Activated CD4-positive, CD25-positive, alpha-beta regulatory T cell treated with anti-CD3 and anti-CD28 coated beads, Interleukin-2, amount 50 U/mL, for 24 hours (primary cell): ENCODE measurements at regions not wholly inside any gene's neighbourhood (a gene's known extent, or its start where the extent isn't known, plus 50 kb on each side); places are given as distances from the start of the nearest gene placed in this dataset.
"Not testable (repeated sequence)": the region's sequence is repeated elsewhere in the genome, so short reads cannot be mapped to it uniquely, and the experiment has no call there.

Experiments
- ATAC-seq, 2 donors: fragments of 150-1000 bp; cut with Tn5 transposase; one replicate each; pipeline ENCODE4 v1.10.0; 2021; ENCODE audit warnings: mild to moderate bottlenecking in 1 of 2, moderate library complexity in 1 of 2

DNA sequence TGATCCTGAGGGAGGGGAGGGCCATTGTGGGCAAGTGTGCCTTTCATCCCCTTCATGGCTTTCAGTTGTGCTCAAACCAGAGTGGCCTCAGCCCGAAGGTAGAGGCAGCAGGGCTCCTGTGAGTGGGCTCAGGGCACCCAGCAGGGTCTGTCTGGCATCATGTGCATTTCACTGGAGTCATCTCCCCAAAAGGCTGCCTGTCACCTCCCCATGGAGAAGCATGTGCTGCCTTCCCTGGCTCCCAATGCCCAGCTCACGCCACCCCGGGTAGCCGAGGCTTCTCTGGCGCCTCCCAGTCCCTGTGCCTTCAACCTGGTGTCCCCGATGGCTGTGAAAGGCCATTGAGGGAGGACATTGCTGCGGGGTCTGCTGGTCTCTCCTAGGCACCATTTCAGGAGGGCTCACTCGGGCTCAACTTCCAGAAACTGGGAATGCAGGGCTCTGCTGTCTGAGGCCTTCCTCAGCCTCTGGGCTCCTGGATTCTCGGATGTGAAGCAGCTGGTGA is 213.9 kb downstream of the BANP start:
- not testable (repeated sequence) for ATAC-seq

DNA sequence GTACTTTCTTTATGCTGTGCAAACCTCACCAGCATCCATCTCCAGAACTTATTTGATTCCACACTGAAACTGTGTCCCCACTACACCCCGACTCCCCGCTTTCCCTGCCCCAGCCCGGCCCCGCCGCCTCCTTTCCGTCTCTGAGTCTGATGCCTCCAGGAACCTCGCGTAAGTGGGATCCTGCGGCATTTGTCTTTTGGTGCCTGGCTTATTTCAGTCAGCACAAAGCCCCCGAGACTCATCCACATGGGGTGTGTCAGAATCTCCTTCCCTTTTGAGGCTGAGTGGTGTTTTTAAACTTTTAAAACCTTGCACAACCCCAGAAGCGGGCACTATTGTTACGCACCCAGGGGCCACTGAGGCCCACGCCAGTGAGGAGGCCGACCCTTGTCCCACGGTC is 214.4 kb downstream of the BANP start:
- ATAC-seq, result not testable (repeated sequence)

DNA sequence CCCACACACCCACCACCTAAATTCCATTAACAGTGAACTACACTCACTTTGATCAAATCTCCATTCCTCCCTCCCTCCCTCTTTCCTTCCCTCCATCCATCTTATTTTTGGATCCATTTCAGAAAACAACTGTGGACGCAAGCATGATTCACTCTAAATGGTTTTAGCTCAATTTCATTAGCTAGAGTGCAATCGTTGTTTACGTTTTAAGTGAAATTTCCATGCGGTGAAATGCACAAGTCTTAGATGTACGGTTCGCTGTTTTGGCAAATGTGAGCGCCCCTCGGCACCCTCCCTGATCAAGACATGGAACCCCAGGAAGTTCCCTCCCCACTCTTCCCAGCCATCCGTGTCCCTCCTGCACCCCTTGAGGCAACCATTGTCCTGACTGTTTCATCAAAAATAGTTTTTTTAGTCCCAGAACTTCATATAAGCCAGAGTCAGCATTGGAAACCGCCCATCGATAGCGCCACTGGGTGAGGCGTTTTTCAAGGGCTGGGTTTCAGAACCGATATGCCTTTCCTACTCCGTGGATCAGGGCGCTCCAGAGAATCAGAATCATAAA is 215.1 kb downstream of the BANP start:
- not testable (repeated sequence) for ATAC-seq

DNA sequence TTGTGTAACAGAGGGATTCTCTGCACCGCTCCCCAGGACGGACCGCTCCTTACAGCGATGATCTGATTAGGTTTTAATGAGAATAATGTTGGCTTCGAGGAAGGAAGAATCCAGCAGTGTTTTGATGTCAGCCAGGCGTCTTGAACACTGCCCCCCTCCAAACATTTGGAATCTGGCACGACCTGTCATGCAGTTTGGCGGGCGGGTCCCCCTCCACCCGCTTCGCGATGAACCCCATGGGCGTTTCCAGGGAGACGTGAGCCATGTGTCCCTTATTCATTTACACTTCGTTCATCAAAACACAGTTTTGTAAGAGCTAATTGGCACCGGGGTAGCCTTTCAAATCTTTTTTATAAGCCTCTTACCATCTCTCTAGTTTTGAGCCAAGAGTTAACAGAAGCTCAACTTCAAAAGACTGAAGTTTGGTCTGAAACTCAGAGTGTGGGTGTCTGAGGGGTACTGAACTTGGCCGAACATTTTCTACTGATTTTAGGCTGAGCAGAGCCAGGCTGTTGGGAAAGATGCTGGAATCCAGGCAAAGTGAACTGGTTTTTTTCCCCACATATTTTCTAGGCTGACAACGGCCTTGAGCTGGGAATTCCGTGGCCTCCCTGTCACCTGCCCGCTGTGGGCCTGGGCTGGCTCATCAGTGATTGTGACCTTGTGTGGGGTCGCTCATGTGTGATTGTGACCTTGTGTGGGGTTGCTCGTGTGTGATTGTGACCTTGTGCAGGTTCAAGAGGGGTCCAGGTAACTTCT is 214.8 kb upstream of the ZNF469 start:
- not testable (repeated sequence) for ATAC-seq

DNA sequence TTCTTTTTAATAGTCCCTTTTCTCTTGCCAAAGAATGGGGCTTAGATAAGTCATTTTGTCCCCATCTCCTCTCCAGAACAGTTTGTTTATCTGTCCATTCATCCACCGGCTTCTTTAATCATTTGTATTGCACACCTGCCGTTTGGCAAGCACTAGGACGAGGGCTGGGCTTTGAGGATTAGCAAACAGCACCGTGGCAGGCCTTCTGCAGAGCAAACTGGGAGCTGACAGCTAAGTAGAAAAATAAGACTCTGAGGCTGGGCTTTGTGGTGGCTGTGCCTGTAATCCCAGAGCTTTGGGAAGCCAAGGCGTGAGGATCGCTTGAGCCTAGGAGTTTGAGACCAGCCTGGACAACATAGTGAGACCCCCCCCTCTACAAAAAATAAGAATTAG is 214.2 kb upstream of the ZNF469 start:
- ATAC-seq, result not testable (repeated sequence)

DNA sequence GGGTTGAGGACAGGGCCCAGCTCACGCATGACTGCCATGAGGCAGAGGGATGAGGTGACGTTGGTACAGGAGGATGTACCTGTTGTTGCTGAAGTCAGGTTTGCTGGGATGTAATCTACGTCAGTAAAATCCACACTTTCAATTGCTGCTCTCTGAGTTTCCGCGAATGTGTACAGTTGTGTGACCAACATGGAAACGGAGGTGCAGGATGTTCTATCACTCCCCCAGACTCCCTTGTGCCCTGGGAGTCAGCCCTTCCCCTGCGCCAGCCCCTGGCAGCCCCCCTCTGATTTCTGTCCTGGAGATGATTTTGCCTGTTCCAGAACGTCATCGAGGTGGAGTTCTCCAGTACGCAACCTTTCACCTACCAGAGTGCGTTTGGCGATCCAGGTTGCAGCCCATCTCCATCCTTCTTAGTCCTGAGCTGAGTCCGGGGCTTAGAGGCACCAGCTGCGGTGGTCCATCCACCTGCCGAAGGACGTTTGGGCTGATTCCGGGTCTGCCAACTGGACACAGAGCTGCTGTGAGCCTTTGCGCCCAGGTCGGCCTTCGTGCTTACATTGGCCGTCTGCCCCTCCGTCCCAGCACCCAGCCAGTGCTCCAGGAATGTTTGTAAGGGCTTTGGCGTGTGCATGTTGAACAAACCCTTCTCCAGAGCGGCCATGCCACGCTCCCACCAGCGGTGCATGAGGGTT is 213.5 kb upstream of the ZNF469 start:
- not testable (repeated sequence) for ATAC-seq

DNA sequence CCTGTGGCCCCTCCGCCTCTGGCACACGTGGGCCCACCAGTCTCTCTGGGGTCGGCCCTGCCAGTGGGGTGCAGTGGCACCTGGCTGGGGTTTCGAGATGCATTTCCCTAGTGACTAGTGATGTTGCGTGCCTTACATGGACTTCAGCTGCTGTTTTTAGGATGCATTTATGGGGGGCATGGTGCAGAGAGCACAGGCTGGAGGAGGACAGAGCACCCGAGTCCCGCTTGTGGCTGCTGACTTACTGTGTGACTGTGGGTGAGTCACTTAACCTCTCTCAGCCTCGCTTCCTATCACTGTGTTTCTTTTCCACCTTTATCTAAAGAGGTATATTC is 213.0 kb upstream of the ZNF469 start:
- ATAC-seq, result not testable (repeated sequence)

DNA sequence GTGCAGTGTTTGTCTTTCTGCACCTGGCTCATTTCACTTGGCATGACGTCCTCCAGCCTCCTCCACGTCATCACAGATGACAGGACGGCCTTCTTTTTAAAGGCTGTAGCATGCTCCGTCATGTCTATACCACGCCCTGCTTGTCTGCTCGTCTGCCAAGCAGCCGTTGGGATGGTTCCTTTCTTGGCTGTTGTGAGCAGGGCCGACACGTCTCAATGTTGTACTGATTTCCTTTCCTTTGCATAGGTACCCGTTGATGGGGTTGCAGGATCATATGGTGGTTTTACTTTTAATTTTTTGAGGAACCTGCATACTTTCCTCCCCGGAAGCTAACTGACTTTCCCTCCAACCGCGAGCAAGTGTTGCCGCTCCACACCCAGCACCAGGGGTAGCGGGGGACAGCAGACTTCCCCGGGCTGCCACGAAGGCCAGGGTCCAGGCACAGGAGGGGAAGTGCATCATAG is 212.2 kb upstream of the ZNF469 start:
- no peak for ATAC-seq

DNA sequence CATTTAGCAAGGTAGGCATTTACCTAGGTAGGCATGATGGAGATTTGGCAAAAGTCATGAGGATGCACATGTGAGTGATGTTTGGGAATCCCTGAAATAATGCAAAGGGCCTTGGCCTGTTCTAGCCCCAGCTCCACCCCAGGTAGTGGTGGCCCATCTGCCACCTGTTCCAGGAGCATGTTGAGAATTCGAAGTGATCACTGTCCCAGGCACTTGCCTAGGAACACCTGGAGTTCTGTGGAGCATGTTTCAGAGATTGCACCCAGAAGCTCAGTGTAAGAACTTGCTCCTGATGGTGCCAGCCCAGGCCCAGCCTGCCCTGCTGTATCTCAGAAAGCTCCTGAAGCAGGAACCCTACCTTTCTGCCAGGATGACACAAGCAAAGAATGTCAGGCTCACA is 211.6 kb upstream of the ZNF469 start:
- ATAC-seq, result not testable (repeated sequence)

DNA sequence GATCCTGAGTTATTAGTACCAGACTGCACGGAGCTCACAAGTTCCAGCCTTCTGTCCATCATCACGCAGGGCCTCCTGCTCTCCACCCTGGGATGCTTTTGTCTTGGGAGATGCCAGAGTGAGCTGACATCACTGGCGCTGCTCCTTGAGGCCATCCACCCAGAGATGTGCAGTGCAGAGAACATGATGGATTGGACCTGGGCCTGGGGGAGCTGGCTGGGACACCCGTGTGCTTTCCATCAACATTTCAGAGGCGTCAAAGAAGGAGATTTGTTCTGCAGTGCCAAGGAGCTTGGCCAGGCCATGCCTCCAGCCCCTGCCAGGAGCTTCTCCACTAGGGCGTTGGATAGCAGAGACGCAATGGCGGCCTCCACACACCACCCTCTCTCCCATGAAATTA is 206.6 kb upstream of the ZNF469 start:
- not testable (repeated sequence) for ATAC-seq

DNA sequence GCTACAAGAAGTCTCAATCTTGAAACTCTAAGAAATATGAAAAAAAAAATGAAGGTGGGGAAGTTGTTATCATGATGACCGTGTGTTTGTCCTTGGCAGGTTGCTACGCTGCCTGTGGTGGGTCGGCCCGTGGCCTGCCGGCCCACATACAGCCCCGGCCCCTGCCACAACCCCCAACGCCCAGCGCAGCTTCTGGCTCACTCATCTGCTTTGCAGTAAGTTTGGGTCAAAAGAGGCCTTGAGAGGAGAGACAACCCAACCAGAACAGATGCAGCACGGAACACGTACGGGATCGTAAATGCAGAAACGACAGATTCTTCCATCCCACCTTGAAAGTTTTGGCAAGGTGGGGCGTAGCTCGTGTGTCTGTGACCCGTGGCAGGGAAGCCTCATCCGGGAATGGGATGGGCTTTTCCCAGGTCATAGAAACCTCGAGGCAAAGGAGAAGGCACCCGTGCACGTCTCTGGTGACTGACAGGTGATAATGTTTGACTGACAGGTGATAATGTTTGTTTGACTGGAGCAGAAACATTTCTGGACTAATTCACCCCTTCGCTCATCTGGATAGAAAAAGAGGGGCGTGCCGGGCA is 206.1 kb upstream of the ZNF469 start:
- not testable (repeated sequence) for ATAC-seq

DNA sequence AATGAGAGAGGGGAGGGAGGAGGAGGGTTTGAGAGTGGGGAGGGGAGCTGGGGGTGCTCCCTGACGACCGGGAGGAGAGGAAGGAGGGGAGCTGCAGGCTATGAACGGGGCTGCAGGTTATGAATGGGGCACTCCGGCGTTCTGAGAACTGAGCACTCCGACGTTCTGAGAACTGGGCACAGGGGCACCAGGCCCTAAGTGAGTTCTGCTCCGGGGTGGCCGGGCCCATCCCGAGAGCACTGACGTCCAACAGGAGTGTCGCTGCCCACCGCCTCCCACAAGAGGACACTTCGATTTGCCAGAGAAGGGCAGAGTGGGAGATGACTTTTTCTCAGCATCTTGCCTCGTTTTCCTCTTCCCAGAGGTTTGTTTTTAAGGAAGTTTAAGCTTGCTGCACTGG is 204.5 kb upstream of the ZNF469 start:
- not testable (repeated sequence) for ATAC-seq

DNA sequence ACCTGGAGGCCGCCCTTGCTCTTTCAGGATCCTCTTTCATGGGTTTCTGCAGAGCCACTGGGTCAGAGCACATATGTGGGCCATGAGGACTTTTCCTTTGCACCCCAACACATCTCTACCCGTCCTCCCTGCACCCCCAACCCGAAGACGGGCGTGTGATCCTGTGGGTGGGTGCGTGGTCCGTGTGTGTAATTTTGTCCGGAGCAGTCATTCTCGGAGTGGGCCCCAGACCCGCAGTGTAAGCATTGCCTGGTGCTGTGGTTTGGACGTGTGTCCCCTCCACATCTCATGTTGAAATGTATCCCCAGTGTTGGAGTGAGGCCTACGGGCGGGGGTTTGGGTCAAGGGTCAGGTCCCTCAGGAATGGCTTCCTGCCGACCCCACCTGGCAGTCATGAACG is 203.9 kb upstream of the ZNF469 start:
- ATAC-seq, result not testable (repeated sequence)

DNA sequence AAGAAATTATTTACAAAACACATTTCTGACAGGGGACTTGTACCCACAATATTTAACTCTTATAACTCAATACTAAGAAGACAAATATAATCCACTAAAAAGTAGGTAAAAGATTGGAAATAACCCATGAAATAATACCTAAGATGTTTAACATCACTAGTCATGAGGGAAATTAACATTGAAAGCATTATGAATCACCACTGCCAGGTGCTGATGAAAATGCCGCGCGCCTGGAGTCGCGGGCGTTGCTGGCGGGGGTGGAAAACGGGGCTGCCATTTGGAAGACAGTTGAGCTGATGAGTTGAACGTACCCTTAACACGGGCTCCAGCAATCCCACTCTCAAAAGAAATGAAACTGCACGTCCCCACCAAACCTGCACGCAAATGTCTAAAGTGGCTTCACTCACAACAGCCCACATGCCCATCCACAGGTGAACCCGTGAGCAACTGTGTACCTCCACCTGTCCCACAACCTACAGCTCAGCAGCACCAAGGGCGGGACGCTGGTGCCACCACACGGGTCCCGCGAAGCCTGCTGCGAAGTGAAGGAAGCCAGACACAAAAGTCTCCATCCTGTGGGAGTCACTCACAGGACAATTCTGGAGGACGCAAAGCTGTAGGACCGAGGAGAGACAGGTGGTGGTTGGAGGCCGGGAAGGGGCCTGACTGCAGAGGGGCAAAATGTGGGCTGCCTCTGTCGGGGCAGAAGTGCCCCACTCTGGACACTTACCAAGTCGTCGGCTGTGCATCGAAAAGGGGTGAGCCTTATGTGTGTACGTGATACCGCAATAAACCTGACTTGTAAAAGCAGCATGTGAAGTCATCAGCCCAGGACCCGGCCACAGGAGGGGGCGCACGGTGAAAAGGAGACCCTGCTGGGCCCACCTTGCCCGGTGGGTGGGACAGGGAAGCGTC is 199.5 kb upstream of the ZNF469 start:
- not testable (repeated sequence) for ATAC-seq

DNA sequence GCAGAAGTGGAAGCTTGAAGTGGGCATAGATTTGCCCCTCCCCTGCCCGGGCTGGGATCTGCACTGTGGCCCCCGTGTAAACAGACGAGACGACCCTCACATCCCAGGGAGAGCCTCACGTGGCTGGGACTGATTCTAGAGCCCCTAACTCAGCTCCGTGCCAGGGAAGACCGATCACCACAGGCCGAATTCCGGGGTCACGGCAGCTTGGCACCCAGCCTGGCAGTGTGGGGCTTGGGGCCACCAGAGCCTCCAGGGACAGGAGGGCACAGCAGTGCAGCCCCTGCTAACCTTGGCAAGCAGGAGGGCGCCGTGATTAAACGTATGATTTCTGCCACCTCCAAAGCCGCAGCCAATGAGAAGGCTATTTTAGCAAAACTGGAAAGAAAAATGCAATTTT is 198.7 kb upstream of the ZNF469 start:
- ATAC-seq, result not testable (repeated sequence)

DNA sequence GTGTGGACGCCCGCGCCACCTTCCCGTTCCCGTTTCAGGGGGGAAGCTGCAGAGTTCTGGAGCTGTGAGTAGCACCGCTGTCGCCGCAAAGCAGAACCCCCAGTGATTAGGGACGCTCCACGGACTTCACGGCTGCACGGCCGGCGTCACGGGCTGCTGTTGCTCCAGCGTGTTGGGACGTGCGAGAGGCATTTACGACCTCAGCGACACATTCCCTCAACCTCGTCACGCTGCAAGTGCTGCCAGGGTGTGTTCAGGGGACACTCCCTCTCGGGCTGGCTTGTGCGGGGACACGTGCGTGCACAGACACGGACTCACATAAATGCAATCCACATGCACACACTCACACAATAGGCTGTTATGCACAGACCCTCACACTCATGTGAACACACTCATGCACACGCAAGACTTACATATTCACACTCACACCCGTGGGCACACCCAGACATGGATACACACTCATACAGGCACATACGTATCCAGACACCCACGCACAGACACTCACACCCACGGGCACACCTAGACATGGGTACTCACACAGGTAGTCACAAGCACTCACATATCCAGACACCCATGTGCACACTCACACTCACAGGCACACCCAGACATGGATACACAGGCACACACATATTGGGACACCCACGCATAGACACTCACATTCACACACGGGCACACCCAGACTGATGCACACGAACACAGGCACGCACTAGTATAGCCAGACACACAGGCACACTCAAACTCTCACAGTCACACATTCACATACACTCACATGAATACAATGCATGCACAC is 198.0 kb upstream of the ZNF469 start:
- not testable (repeated sequence) for ATAC-seq

DNA sequence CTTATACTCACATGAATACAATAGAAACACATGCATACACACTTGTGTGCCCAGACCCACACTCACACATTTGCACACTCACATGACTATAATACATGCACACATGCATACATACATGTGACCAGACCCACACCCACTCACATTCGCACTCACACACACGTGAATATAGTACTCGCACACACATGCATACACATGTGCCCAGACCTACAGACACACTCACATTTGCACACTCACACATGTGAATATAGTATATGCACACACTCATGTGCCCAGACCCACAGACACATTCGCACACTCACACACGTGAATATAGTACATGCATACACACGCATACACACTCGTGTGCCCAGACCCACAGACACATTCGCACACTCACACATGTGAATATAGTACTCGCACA is 197.4 kb upstream of the ZNF469 start:
- not testable (repeated sequence) for ATAC-seq

DNA sequence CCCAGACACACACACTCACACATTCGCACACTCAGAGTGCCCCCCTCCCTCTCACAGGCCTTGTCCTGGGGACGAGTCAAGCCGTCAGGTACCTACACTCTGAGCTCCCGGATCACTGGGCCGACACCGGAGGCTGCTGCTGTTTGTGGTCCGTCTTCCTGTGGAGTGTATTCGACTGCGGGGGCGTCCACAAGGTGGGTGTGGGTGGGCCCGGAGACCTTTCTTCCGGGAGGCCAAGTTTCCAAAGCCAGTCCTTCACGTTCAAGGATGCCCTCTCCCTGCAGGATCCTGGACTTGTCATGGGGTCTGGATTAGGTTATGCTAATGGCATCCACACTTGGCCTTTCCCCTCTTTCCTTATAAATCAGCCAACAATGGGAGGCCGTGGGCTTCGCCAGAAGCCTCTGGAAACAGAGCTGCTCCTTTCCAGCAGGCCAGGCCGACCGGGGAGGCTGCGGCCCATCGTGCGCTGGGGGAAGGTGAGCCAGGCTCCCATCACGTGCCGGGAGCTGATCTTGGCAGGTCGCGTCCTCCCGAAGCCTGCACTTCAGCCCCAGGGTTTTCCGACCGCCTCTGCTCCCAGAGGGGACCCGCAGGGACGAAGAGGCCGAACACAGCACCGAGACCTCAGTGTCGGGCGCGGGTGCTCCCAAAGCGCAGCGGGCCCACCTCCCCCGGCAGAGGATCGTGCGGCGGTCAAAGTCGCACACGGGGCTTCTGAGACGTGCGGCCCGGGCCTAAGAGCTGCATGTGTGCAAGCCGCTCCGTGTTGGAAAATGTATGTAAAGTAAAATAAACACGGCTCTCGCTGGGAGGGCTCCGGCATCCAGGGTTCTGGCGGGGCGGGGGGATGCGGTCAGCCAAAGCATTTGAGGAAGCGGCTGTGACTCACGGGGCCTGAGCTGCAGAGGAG is 196.5 kb upstream of the ZNF469 start:
- not testable (repeated sequence) for ATAC-seq

DNA sequence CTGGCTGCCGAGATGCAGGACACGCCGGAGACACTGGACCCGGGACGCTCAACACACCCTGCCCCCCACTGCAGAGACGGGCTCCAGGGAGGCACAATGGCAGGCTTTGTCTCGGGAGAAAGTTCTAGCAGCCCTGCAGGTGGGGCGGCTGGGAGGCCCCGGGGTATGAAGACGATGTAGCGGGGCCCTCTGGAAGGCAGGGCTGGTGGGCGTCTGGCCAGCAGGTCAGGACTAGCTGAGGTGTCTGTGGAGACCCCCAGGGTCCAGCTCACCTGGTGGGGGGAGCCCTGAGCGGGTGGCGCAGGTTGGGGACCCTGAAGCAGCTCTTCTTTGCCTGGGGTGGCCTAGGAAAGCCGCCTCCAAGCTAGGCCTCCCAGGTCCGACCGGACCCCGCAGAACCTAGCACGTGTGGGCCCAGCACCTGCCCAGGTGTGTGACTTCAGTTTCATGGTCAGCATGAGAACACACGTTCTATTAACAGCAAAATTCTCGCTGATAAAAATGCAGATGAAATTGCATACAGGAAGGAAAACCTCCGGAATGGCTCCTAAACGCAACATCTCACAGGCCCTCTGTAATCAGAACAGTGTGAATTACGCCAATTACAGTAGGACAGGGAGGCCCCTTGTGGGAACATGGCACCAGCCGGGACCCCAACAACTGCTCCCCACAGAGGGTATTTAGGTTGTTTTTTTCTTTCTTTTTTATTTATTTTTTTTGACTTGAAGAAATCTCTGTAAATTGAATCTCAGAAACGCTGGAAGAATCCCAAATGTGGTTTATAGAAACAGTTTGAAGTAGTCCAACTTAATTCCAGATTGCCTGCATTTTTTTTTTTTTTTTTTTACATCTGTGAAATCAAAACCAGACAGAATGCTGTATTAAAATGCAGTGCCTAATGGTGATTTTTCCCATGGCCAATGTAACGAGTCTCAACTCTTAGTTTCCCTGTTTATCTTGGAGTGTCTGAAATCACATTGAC is 195.6 kb upstream of the ZNF469 start:
- ATAC-seq, result not testable (repeated sequence)
